Immature natural killer cell (primary cell): ENCODE measurements at regions not wholly inside any gene's neighbourhood (a gene's known extent, or its start where the extent isn't known, plus 50 kb on each side); places are given as distances from the start of the nearest gene placed in this dataset.
"Not testable (repeated sequence)": the region's sequence is repeated elsewhere in the genome, so short reads cannot be mapped to it uniquely, and the experiment has no call there.

Experiments used
- DNase-seq, 3 donors: peaks; one replicate each; pipeline ENCODE4 v3.0.0; 2022; ENCODE audit warnings: mixed read lengths in 1 of 3
- H3K27ac Mint-ChIP-seq, 6 donors: one replicate each; pipeline ENCODE4 v1.8.0; 2020; ENCODE audit warnings: mixed read lengths in 6 of 6, mild to moderate bottlenecking in 5 of 6, inconsistent platforms in 4 of 6, moderate library complexity in 3 of 6
- H3K27me3 Mint-ChIP-seq, 3 donors: one replicate each; pipeline ENCODE4 v1.8.0; 2020 to 2021; ENCODE audit warnings: low read depth in 3 of 3, mild to moderate bottlenecking in 3 of 3, mixed read lengths in 3 of 3, moderate library complexity in 3 of 3, inconsistent platforms in 1 of 3
- H3K36me3 Mint-ChIP-seq, 3 donors: one replicate each; pipeline ENCODE4 v1.8.0; 2020; ENCODE audit warnings: mixed read lengths in 3 of 3, inconsistent platforms in 2 of 3, mild to moderate bottlenecking in 2 of 3
- H3K4me1 Mint-ChIP-seq, 2 donors: one replicate each; pipeline ENCODE4 v1.8.0; 2020; ENCODE audit warnings: inconsistent platforms in 2 of 2, mild to moderate bottlenecking in 2 of 2, mixed read lengths in 2 of 2, moderate library complexity in 1 of 2
- H3K4me3 Mint-ChIP-seq, 5 donors: one replicate each; pipeline ENCODE4 v1.8.0; 2020; ENCODE audit warnings: mild to moderate bottlenecking in 5 of 5, mixed read lengths in 5 of 5, inconsistent platforms in 3 of 5, moderate library complexity in 3 of 5
- H3K9me3 Mint-ChIP-seq, 6 donors: one replicate each; pipeline ENCODE4 v1.8.0; 2020; ENCODE audit warnings: mild to moderate bottlenecking in 6 of 6, mixed read lengths in 6 of 6, inconsistent platforms in 4 of 6, moderate library complexity in 3 of 6

- no peaks in the 10 kb centered on the region for H3K4me1 Mint-ChIP-seq
- H3K9me3 Mint-ChIP-seq, result peaks cover 7 to 75% (median 19%) of the 10 kb centered on the region in 6 donors
- H3K4me3 Mint-ChIP-seq, result no peak overlapping the region
- H3K27ac Mint-ChIP-seq, result no peak overlapping the region
- H3K27me3 Mint-ChIP-seq, result no peaks in the 10 kb centered on the region
- H3K36me3 Mint-ChIP-seq, result peaks cover 0 to 3% (median 0%) of the 10 kb centered on the region in 3 donors
- DNase-seq, result no peak
Measured at GRCh38 chr3:78511840-78512239, 1256.0 kb downstream of the ROBO1 start.

GRCh38 chr3:78512786-78513185 lies 1255.0 kb downstream of the ROBO1 start:
- H3K4me1 Mint-ChIP-seq, H3K4me3 Mint-ChIP-seq, H3K36me3 Mint-ChIP-seq, DNase-seq, H3K27me3 Mint-ChIP-seq, H3K27ac Mint-ChIP-seq: not testable (repeated sequence)
- peaks cover 10 to 74% (median 16%) of the 10 kb centered on the region in 6 donors for H3K9me3 Mint-ChIP-seq

- Mint-ChIP-seq H3K36me3 (peaks cover 0 to 3% (median 0%) of the 10 kb centered on the region in 3 donors), H3K4me1 (no peaks in the 10 kb centered on the region), H3K9me3 (peaks cover 10 to 63% (median 19%) of the 10 kb centered on the region in 6 donors), H3K27ac (no peak overlapping the region), H3K27me3 (no peaks in the 10 kb centered on the region), H3K4me3 (no peak overlapping the region)
- DNase-seq, result no peak
Measured at GRCh38 chr3:78516437-78516836, 1251.4 kb downstream of the ROBO1 start.

- Mint-ChIP-seq H3K9me3 (peaks cover 10 to 60% (median 18%) of the 10 kb centered on the region in 6 donors), H3K4me1 (no peaks in the 10 kb centered on the region), H3K27me3 (no peaks in the 10 kb centered on the region), H3K27ac (no peak overlapping the region), H3K36me3 (peaks cover 0 to 3% (median 0%) of the 10 kb centered on the region in 3 donors), H3K4me3 (no peak overlapping the region)
- DNase-seq, result no peak
Measured at GRCh38 chr3:78516937-78517336, 1250.9 kb downstream of the ROBO1 start.

- no peak for DNase-seq
- Mint-ChIP-seq H3K27me3 (peaks cover 0 to 1% (median 0%) of the 10 kb centered on the region in 3 donors), H3K9me3 (peaks cover 10 to 60% (median 20%) of the 10 kb centered on the region in 6 donors)
Measured at GRCh38 chr3:78517965-78518364, 1249.8 kb downstream of the ROBO1 start.

GRCh38 chr3:78519281-78519680 lies 1248.5 kb downstream of the ROBO1 start:
- H3K27ac Mint-ChIP-seq, result no peak overlapping the region
- H3K9me3 Mint-ChIP-seq, result peaks cover 12 to 59% (median 19%) of the 10 kb centered on the region in 6 donors
- H3K4me3 Mint-ChIP-seq, result no peak overlapping the region
- H3K4me1 Mint-ChIP-seq, result no peaks in the 10 kb centered on the region
- H3K27me3 Mint-ChIP-seq, result peaks cover 0 to 1% (median 0%) of the 10 kb centered on the region in 3 donors
- no peak for DNase-seq
- no peaks in the 10 kb centered on the region for H3K36me3 Mint-ChIP-seq

More at GRCh38 chr3:78517965-78518364, 1249.8 kb downstream of the ROBO1 start:
- no peaks in the 10 kb centered on the region for H3K4me1 Mint-ChIP-seq
- no peaks in the 10 kb centered on the region for H3K36me3 Mint-ChIP-seq
- no peak overlapping the region for H3K4me3 Mint-ChIP-seq
- no peak overlapping the region for H3K27ac Mint-ChIP-seq

- H3K4me3 Mint-ChIP-seq, result no peak overlapping the region
- H3K27me3 Mint-ChIP-seq, result no peaks in the 10 kb centered on the region
- H3K27ac Mint-ChIP-seq, result no peak overlapping the region
- peaks cover 3 to 47% (median 17%) of the 10 kb centered on the region in 6 donors for H3K9me3 Mint-ChIP-seq
- H3K4me1 Mint-ChIP-seq, result no peaks in the 10 kb centered on the region
- no peak for DNase-seq
- H3K36me3 Mint-ChIP-seq, result peaks cover 0 to 3% (median 0%) of the 10 kb centered on the region in 3 donors
Measured at GRCh38 chr3:78529601-78530000, 1238.2 kb downstream of the ROBO1 start.

- H3K27me3 Mint-ChIP-seq, result no peaks in the 10 kb centered on the region
- no peaks in the 10 kb centered on the region for H3K4me1 Mint-ChIP-seq
- H3K4me3 Mint-ChIP-seq, result no peak overlapping the region
- no peak overlapping the region for H3K27ac Mint-ChIP-seq
- DNase-seq, result no peak
- H3K9me3 Mint-ChIP-seq, result peaks cover 13 to 73% (median 26%) of the 10 kb centered on the region in 6 donors
- H3K36me3 Mint-ChIP-seq, result peaks cover 0 to 3% (median 0%) of the 10 kb centered on the region in 3 donors
Measured at GRCh38 chr3:78540485-78540884, 1227.3 kb downstream of the ROBO1 start.

GRCh38 chr3:78545827-78546226 lies 1222.0 kb downstream of the ROBO1 start:
- peaks cover 0 to 3% (median 0%) of the 10 kb centered on the region in 3 donors for H3K36me3 Mint-ChIP-seq
- H3K27ac Mint-ChIP-seq, result no peak overlapping the region
- H3K9me3 Mint-ChIP-seq, result peaks cover 10 to 73% (median 34%) of the 10 kb centered on the region in 6 donors
- no peak overlapping the region for H3K4me3 Mint-ChIP-seq
- no peaks in the 10 kb centered on the region for H3K27me3 Mint-ChIP-seq
- no peak for DNase-seq
- no peaks in the 10 kb centered on the region for H3K4me1 Mint-ChIP-seq
